Stimulated activated CD8-positive, alpha-beta memory T cell treated with anti-CD3 and anti-CD28 coated beads, Interleukin-4, amount 100 ng/mL, for 4 hours (primary cell): ENCODE measurements at regions not wholly inside any gene's neighbourhood (a gene's known extent, or its start where the extent isn't known, plus 50 kb on each side); places are given as distances from the start of the nearest gene placed in this dataset.
A peak's percentile ranks its signal among the peaks of the same experiment; 100 is the strongest.

Experiments used
- DNase-seq, 2 donors: peaks; one replicate each; pipeline ENCODE4 v3.0.0-alpha.2; 2020; ENCODE audit warnings: low read depth in 2 of 2, low spot score in 1 of 2

DNA sequence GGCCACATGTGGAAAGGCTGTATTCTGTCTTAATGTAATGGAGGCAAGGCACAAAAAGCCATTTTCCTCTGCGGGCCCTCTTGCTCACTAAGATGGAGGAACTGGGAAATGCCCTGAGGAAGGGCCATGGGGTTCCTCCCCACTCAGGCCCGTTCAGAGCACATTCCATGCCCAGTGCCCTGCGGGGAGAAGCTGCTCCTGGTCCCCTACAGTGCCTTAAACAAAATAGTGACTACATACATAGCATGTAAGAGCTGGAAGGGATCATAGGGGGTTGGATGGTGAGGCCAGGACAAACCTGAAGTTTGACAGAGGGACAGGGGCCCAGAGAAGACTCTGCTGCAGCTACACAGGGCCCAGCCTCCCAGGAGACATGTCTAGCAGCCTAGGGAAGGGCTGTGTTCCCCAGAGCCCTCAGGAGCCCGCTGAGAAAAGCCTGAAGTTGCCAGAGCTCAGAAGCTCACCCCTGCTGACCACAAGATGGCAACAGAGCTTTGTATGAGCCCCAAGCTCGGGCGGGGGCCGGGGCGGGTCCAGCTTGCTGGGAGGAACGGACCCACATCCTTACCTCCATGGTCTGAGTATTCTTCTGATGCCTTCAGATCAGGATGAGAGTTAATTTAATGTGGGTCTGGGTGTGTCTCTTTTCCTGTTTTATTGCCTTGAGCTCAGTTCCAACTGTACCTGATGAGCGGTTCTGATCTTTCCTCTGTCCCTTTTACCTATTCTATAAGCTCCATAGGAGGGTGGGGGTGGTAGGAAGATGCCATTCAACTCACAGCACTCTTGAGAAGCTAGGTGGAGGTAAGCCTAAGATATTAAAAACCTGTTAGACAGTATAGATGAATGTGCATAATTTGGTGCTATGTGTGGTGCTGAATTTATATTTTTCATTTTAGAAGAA, 242.9 kb downstream of the CDC5L start:
- no peak for DNase-seq

DNA sequence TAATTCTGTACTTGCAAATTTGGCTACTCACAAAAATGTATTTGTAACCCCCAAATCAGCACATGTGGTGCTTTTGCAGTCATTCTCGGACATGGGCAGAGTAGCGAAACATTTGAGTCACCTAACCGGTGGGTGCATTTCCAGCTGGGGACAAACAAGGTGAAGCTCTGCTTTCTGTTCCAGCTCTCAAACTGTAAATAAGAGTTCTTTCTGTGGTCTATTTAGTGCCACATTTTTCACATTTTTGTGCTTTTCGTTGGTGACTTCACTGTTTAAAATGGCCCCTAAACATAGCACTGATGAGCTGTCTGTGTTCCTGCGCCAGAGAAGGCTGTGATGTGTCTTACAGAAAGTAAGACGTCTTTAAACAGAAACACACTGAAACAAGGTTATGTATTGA, 244.5 kb downstream of the CDC5L start:
- DNase-seq = no peak

- DNase-seq = no peak
Measured at GRCh38 chr6:44634321-44634720, 246.8 kb downstream of the CDC5L start.

DNA sequence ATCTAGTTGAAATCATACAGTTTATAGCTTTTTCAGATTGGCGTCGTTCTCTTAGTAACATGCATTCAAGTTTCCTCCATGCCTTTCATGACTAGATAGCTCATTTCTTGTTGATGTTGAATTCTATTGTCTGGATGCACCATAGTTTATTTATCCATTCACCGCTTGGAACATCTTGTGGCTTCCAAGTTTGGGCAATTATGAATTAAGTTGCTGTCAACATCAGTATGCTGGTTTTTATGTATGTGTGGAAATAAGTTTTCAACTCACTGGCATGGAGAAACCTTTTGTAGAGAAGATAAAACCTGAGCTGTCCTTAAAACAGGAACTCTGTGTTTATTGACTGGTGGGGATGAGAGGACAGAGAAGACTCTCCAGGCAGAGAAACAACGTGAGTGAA, 248.0 kb downstream of the CDC5L start:
- no peak for DNase-seq

DNA sequence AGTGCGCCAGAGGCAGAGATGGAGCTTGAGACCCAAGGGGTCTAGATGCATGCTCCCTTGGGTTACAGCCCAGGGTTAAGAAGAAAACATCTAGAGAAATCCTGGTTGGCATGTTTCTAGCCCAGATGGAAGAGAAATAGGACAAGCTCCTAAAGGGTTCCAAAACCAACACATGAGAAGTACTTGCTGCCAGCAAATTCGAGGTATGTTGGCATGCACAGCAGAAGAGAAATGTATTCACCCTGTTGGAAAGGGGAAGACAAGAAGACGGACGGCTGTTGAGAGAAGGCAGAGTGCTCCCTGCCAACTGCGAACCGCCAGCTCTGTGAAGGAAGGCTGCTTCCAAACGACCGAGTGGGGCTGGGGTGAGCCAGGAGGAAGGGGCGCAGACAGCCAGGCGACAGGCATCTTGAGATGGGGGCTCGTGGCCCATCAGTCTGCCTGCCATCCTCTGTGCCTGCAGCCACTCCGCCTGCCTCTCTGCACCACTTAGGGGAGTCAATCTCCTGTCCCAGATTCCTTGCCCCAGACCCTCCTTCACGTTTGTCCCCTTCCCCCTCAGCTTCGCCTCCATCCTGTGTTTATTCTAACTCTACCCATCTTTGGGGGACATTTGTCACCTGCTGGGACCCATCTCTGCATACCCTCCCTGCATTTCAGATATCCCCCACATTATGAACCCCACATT, 249.2 kb downstream of the CDC5L start:
- no peak for DNase-seq

DNA sequence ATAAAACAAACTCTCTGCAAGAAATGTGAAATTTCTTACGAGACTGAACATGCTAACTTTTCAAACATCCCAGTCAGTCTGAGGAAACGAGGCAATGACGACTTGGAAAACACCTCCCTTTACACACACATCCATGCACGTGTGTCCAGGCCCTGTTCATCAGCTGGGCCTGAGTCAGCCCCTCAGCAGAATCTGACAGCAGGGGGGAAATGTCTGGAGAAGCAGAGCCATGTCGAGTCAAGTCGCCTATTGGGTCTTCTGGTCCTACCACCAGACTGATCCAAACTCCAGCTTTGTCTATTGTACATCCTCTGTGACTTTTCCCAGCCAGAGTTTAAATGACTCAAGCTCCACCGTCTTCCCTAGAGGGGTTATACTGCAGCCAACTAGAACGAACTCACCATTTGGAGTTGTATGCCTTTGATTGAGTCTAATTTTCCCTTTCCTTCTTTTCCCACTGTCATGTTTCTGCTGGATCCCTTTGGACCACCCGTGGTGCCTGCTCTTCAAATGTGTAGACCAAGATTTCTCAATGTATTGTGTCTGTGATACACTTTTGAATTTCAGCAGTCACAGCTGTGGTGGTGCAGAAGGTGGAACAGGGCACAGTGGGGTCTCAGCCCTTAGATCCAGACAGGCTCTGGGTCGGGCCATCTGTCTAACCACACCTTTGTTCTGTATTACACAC, 254.0 kb downstream of the CDC5L start:
- no peak for DNase-seq

DNA sequence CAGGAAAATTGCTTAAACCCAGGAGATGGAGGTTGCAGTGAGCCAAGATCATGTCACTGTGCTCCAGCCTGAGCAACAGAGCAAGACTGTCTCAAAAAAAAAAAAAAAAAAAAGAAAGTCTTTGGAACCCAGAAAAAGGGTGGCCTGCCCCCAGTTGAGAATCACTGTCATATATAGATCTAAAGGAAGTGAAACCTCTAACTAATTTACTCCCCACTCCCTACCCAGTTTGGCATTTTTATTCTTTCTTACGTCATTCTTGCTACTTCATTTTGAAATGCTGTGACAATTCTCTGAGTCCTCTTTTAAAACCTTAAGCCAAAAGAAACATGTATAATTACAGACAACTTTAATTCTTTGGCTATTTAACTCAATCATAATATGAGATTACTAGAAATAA, 254.8 kb downstream of the CDC5L start:
- DNase-seq = no peak

DNA sequence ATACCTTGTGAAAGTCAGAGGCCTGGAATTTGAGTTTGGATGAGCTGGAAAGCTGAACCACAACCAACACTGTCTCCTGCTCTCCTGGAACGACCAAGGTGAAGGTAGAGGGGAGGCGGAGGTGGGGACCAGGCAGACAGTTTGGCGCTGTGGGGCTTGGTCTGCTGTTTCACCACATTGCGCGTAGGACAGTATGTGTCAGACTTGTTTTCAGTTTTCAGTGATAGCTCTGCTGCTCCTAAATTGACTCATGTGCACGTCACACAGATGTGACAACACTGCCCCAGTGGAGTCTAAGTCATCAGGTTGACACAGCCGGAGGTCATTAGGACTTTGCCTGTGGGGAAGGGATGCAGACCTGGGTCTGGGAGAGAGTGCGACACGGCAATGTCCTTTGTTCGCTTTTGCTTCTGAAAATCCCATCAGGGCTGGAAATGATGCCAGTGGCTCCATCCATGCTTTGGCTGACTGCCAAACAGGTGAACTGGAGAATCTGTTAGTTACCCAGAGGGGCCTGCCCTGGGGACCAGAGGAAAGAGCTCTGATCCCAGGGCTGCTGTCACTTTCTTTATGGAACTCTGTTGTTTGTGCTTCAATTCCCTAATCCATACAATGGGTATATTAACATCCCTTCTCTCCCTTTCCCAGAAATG, 255.5 kb downstream of the CDC5L start:
- DNase-seq = no peak

- DNase-seq = no peak
Measured at GRCh38 chr6:44645276-44645675, 257.8 kb downstream of the CDC5L start.

- DNase-seq = no peak
Measured at GRCh38 chr6:44646355-44646754, 258.8 kb downstream of the CDC5L start.

- DNase-seq = no peak
Measured at GRCh38 chr6:44649365-44650025, 262.0 kb downstream of the CDC5L start.

DNA sequence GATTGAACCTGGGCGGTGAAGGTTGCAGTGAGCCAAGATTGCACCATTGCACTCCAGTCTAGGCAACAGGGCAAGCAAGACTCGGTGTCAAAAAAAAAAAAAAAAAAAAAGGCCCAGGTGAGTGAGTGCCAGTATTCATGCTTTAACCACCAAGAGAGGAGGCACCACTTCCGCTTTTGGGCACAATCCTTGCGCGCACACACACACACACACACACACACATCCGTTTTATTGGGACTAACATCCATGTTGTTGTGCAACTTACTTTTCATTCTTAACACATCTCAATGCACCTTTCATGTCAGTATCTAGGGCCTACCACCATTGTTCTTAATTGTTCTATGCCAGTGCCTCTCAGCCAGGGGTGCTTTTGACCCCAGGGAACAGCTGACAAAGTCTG, 263.0 kb downstream of the CDC5L start:
- DNase-seq = no peak

GRCh38 chr6:44650947-44651346, 263.4 kb downstream of the CDC5L start:
- no peak for DNase-seq

- no peak for DNase-seq
Measured at GRCh38 chr6:44651604-44652003, 264.1 kb downstream of the CDC5L start.

DNA sequence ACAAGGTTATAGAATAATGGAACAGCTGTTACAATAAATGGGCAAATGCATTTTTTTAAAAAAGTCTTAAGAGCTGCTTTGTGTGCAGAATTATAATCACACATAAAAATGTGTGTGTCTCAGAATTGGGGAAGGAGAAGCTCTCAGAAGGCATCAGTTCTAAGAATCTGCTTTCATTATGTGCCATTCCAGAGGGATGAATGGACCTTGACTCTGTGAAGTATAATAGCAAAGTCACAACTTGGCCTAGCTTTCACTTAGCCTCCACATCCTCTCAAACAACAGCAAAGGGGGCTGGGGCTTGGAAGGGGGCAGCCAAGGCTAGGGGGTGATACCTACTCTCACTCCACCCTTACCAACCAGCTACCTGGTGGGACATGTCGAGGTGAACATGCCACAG, 265.0 kb downstream of the CDC5L start:
- DNase-seq = no peak

DNA sequence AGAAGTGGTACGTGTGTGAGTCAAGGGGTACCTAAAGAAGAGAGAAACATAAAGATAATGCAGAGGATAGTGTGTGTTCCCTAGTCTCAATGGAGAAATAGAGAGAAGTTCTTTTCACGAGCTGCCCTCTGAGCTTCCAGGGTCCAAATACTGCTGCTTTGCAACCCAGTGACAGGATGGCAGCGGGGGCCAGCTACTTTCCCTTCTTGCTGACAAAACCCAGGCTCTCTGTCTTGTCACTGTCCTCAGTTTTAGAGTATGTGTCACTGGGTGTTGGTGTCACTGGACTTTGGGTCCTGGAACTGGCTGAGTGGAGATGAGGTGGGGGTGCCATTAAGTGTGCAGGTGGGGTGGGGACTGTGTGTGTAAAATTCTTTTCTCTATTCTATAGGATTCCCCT, 265.6 kb downstream of the CDC5L start:
- no peak for DNase-seq

DNA sequence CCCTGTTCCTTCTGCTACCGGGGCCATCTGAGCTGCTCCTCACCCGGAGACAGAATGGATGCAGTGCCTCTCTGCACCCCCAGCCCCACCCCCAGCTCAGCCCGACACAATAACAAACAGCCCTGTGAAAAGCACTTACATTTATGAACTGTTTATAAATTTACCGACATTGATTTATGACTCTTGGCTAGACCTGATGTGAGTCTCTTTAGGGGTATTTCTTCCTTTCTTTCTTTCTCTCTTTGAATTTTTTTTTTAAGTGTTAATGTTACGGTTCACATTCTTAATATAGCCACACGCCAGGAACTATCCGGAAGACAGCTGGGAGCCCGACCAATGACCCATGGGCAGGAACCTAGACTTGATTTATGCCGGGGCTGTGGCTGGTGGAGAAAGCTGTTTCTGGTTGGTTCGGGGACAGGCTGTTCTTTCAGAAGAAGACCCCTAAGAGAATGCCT, 266.3 kb downstream of the CDC5L start:
- DNase-seq = no peak

DNA sequence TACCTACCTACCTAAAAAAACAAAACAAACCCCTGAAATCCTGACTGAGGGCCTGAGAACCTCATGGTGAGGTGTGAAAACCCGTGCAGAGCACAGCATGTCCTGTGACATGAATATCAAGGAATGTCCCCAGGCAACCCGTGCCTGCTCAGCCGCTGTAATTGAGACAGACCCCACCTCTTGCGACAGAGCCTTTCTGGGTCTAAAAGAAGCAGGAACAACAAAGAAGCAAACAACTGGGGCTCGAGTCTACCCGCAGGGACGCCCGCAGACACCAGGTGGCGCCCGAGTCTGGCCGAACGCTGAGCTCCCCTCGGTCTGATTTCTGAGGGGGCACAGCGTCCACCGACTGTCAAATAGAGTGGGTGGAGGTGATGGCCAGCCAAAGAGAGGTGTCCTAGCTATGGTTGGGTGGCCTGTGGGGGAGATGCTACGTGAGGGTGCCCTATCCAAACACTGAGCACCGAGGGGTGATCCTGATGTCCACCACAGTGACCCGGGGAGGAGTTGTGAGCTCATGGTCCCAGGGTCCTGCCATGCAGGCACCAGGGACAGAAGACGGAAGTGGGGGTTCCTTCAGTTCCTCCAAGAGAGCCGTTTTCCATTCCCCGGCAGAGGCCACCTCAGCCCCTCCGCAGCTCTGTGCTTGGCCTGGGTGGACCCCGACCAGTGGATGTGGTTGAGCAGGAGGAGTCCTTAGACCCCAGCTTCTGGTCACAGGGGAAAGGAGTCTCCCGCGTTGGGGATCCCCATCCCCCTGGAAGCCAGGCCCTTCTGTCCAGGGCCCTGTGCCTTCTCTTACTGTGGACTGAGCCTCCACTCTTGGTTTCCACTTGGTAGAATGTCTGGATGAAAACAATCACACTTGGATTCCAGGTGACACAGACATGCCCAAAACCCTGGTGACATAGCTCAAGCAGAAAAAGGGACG, 268.2 kb downstream of the CDC5L start:
- DNase-seq = peak; percentile 52 to 65

DNA sequence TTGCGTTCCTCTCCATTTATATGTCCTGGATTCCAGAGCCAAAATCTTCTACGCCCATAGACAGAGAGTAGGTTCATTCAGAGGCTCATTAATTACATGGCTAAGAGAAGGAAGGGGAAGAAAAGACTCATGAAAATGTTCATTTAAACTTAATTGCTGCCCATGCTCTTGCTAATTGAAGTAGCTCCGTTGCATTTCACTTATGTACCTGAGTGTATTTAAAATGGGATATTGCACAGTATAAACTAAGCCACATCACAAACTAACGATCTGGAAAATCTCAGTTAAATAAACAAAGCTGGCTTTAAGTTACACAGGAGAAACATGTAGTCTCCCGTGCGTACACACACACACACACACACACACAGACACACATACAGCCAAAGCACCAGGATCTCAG, 269.2 kb downstream of the CDC5L start:
- DNase-seq = no peak
